Thymus (tissue), 11 donors: ENCODE measurements at regions not wholly inside any gene's neighbourhood (a gene's known extent, or its start where the extent isn't known, plus 50 kb on each side); places are given as distances from the start of the nearest gene placed in this dataset.

Source experiments
- DNase-seq, 9 donors: peaks; one replicate each; pipeline ENCODE4 v3.0.0-alpha.2; 2013; ENCODE audit warnings: low spot score in 9 of 9, low read depth in 6 of 9, missing footprints in 1 of 9
- H3K27ac ChIP-seq, 2 donors: one replicate each; pipeline ENCODE4 v1.5.1; 2013; ENCODE audit warnings: control low read depth in 1 of 2, low read depth in 1 of 2, low read length in 1 of 2, mild to moderate bottlenecking in 1 of 2, moderate library complexity in 1 of 2
- H3K27me3 ChIP-seq, 2 donors: one replicate each; pipeline ENCODE4 v1.5.1; 2013; ENCODE audit warnings: low read length in 1 of 2; ENCODE audit not compliant: control insufficient read depth in 2 of 2, insufficient read depth in 1 of 2
- H3K36me3 ChIP-seq, 2 donors: one replicate each; pipeline ENCODE4 v1.5.1; 2013; ENCODE audit warnings: low read length in 1 of 2, mild to moderate bottlenecking in 1 of 2, moderate library complexity in 1 of 2; ENCODE audit not compliant: control insufficient read depth in 2 of 2, insufficient read depth in 2 of 2
- H3K4me1 ChIP-seq, 2 donors: one replicate each; pipeline ENCODE4 v1.5.1; 2013; ENCODE audit warnings: low read length in 2 of 2; ENCODE audit not compliant: control insufficient read depth in 2 of 2, insufficient read depth in 2 of 2
- H3K4me3 ChIP-seq, 2 donors: one replicate each; pipeline ENCODE4 v1.5.1; 2013; ENCODE audit warnings: low read length in 2 of 2, control low read depth in 1 of 2, mild to moderate bottlenecking in 1 of 2
- H3K9me3 ChIP-seq, 2 donors: one replicate each; pipeline ENCODE4 v1.5.1; 2013; ENCODE audit warnings: low read length in 1 of 2, mild to moderate bottlenecking in 1 of 2; ENCODE audit not compliant: control insufficient read depth in 2 of 2, insufficient read depth in 1 of 2
- WGBS: extraction: QIAGEN DNeasy Blood & Tissue Kit; methylation state at CpG from one replicate; pipeline ENCODE4 v1.1.7; 2013; 5-methylcytosine and 5-hydroxymethylcytosine counted together
- donor health status: healthy.

DNA sequence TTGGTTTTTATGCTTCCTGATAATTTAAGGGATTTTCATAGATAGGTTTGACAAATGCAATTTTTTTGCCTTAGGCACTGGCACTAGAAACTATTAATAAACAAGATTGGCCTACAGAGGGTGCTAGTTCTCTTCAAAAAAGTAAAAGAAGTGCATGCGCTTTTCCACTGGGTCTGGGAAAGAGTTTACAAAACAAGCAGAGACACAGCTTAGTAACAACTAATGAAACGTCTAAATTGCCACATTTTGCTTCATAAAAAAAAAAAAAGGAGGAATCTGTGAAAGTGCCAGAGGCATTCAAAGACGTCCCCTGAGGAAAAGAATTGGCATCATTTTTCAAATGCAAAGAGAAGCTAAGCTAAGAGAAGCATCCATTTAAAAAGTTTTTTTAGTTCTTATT lies 58.3 kb upstream of the EEA1 start:
- peaks cover 0 to 7% of the 10 kb centered on the region in 2 donors for H3K4me1 ChIP-seq
- H3K4me3 ChIP-seq, result no peak overlapping the region
- H3K9me3 ChIP-seq, result no peaks in the 10 kb centered on the region
- 10% methylated on average over 3 of the region's 3 CpGs for WGBS
- no peaks in the 10 kb centered on the region for H3K27me3 ChIP-seq
- H3K36me3 ChIP-seq, result no peaks in the 10 kb centered on the region
- H3K27ac ChIP-seq, result peak overlapping the region in 1 of 2 donors; percentile 38
- DNase-seq, result peak; percentile 32 to 82 (median 52)

DNA sequence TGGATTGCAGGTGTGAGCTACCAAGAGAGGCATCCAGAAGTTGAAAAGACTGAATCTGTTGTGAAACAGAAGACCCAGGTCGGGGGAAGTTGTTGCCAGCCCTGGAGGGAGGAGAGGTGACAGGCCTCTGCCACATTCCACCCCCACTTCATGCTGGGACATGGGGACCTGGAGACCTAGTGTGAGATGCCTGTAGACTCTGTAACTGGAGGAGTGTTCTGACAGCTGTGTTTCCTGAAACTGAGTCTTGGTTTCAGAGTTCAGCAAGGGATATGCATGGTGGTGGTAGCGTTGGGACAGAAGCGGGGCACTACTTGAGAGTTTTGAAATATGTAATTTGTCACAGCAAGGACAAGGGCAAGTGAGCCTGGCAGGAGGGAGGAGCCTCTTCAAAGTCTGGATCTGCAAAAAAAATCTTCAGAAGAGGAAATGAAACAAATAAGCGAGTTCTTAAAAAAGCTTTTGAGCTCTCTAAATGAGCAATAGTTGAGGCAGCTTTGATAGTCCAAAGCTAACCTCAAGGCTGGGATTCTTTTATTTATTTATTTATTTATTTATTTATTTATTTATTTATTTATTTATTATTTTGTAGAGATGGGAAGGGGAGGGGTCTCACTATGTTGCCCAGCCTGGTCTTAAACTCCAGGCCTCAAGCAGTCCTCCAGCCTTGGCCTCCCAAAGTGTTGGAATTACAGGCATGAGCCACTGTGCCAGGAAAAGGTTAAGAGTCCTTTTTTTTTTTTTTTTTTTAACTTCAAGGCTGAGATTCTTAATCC lies 58.9 kb upstream of the EEA1 start:
- peak in 6 of 9 donors; percentile 12 to 55 (median 21) for DNase-seq
- 57% methylated on average over 4 of the region's 4 CpGs for WGBS
- no peaks in the 10 kb centered on the region for H3K9me3 ChIP-seq
- no peaks in the 10 kb centered on the region for H3K27me3 ChIP-seq
- peaks cover 0 to 7% of the 10 kb centered on the region in 2 donors for H3K4me1 ChIP-seq
- no peaks in the 10 kb centered on the region for H3K36me3 ChIP-seq
- H3K27ac ChIP-seq, result peak overlapping the region; percentile 36 to 38
- H3K4me3 ChIP-seq, result no peak overlapping the region

DNA sequence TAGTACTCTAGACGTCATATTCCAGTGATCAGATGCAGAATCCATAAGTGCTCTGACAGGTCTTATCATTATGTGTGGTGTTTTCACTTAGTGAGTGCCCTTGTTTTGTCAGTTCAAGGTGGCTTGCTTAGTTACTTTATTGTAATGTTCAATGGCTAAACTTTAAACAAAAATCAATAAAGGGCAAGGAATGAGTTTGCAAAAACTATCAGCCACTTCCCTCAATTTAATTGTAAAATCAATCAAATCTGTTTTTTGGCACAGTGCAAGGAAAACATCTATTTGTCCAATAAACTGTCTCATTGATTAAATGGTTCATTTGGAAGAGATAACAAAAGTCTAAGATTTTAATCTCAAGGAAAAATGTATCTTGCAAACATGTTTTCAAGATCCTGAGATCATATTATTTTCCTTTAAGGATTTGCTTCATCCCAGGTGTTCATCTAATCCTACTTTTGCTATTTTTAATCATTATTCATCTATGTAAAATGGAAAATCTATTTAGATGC lies 59.6 kb upstream of the EEA1 start:
- peaks cover 0 to 7% of the 10 kb centered on the region in 2 donors for H3K4me1 ChIP-seq
- H3K4me3 ChIP-seq, result no peak overlapping the region
- no peak overlapping the region for H3K27ac ChIP-seq
- H3K9me3 ChIP-seq, result no peaks in the 10 kb centered on the region
- no peak for DNase-seq
- H3K27me3 ChIP-seq, result no peaks in the 10 kb centered on the region
- H3K36me3 ChIP-seq, result no peaks in the 10 kb centered on the region
- WGBS, result 94% methylated on average over 1 of the region's 1 CpG

GRCh38 chr12:92989715-92990484 lies 60.8 kb upstream of the EEA1 start:
- DNase-seq, result no peak
- H3K27me3 ChIP-seq, result no peaks in the 10 kb centered on the region
- no peak overlapping the region for H3K4me3 ChIP-seq
- H3K9me3 ChIP-seq, result no peaks in the 10 kb centered on the region
- H3K4me1 ChIP-seq, result peaks cover 0 to 7% of the 10 kb centered on the region in 2 donors
- no peak overlapping the region for H3K27ac ChIP-seq
- H3K36me3 ChIP-seq, result no peaks in the 10 kb centered on the region
- 93% methylated on average over 3 of the region's 3 CpGs for WGBS

GRCh38 chr12:92991134-92991533 lies 62.0 kb upstream of the EEA1 start:
- H3K4me1 ChIP-seq, result peaks cover 0 to 7% of the 10 kb centered on the region in 2 donors
- no peak for DNase-seq
- no peaks in the 10 kb centered on the region for H3K36me3 ChIP-seq
- no peaks in the 10 kb centered on the region for H3K9me3 ChIP-seq
- H3K27me3 ChIP-seq, result no peaks in the 10 kb centered on the region
- no peak overlapping the region for H3K27ac ChIP-seq
- WGBS, result 98% methylated on average over 3 of the region's 3 CpGs
- H3K4me3 ChIP-seq, result no peak overlapping the region

- Histone ChIP-seq H3K4me3 (no peak overlapping the region), H3K4me1 (peaks cover 0 to 7% of the 10 kb centered on the region in 2 donors), H3K27me3 (no peaks in the 10 kb centered on the region), H3K9me3 (no peaks in the 10 kb centered on the region), H3K27ac (no peak overlapping the region), H3K36me3 (no peaks in the 10 kb centered on the region)
- no peak for DNase-seq
Measured at GRCh38 chr12:92992041-92992440, 62.9 kb upstream of the EEA1 start.

DNA sequence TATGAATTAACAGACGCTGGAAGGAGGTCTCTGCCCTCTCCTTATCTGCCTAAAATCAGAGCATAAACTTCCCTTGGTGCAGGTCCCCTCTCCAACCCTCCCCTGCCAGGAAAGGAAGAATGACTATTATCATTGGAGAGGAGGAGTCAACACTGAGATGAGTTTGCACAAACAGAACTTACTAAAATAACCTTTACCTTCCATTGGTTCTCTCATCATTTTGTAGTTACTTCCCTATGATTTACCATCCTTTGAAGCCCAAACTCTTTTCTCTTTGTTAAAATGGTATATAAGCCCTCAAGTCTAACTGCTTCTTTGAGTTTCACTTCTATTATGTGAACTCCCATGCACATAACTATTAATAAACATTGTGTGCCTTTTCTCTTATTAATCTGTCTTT lies 64.2 kb upstream of the EEA1 start:
- no peak for DNase-seq
- Histone ChIP-seq H3K4me3 (no peak overlapping the region), H3K36me3 (no peaks in the 10 kb centered on the region), H3K27me3 (no peaks in the 10 kb centered on the region), H3K27ac (no peak overlapping the region), H3K9me3 (no peaks in the 10 kb centered on the region), H3K4me1 (no peaks in the 10 kb centered on the region)
- 95% methylated on average over 1 of the region's 1 CpG for WGBS

GRCh38 chr12:92995258-92995903 lies 66.3 kb upstream of the EEA1 start:
- Histone ChIP-seq H3K27ac (no peak overlapping the region), H3K36me3 (no peaks in the 10 kb centered on the region), H3K9me3 (no peaks in the 10 kb centered on the region), H3K4me3 (no peak overlapping the region), H3K4me1 (no peaks in the 10 kb centered on the region), H3K27me3 (no peaks in the 10 kb centered on the region)
- 93% methylated on average over 7 of the region's 7 CpGs for WGBS
- no peak for DNase-seq

DNA sequence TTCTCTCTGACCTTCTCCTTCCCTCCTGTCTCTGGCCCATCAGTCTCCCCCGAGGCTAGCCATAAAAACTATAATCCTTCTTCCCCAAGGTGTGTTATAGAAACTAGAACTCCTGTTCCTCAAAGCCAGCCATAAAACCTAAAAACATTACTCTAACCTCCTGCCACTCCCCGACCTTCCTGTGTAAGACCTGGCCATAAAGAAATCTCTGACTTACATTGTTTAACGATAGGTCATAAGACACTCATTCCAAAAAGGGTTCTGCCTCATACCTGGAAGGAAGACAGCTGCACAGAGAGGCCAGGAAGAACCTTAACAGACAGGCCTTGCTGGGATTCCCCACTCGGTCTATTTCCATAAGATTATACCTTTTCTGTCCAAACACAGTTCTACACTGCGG lies 70.9 kb upstream of the EEA1 start:
- Histone ChIP-seq H3K27me3 (no peaks in the 10 kb centered on the region), H3K4me1 (no peaks in the 10 kb centered on the region), H3K4me3 (no peak overlapping the region), H3K9me3 (no peaks in the 10 kb centered on the region), H3K27ac (no peak overlapping the region), H3K36me3 (no peaks in the 10 kb centered on the region)
- DNase-seq, result no peak
- WGBS, result 93% methylated on average over 5 of the region's 5 CpGs
